Right lobe of liver (tissue), 4 donors: ENCODE measurements at regions not wholly inside any gene's neighbourhood (a gene's known extent, or its start where the extent isn't known, plus 50 kb on each side); places are given as distances from the start of the nearest gene placed in this dataset.

Experiments
- CTCF ChIP-seq, 4 donors: fragments of 200-600 bp in 3 of 4; fragments of 450-650 bp in 1 of 4; IDR thresholded peaks; one replicate each; pipeline versions ENCODE4 v1.5.1 to v1.8.0; 2016 to 2022; ENCODE audit warnings: antibody characterized with exemption in 4 of 4, mild to moderate bottlenecking in 2 of 4
- POLR2A ChIP-seq: fragments of 450-650 bp; IDR thresholded peaks from one replicate; pipeline ENCODE4 v1.6.1; 2017; ENCODE audit warnings: antibody characterized with exemption, mild to moderate bottlenecking
- donor health status: DM: no; HTN: no; CAD: no.
- donor health status: DM: no; HTN: no; CAD: no.
- donor health status: DM: no; HTN: yes; CAD: no.

- TF ChIP-seq CTCF (IDR thresholded peaks at IDR 0.05) (no peak), POLR2A (no peak)
Observed at GRCh38 chr3:102796804-102797203, 362.0 kb downstream of the ZPLD1 start.
